Loucy (cell line): ENCODE measurements at regions not wholly inside any gene's neighbourhood (a gene's known extent, or its start where the extent isn't known, plus 50 kb on each side); places are given as distances from the start of the nearest gene placed in this dataset.

Experiments
- CTCF ChIP-seq: fragments of 200-600 bp; sonication (generic); conservative IDR thresholded peaks from 2 replicates; pipeline ENCODE4 v1.5.1; 2014; ENCODE audit warnings: mild to moderate bottlenecking, antibody characterized with exemption, low read length
- EZH2phosphoT487 ChIP-seq: fragments of 200-600 bp; IDR thresholded peaks from 2 replicates; pipeline ENCODE4 v1.6.1; 2018; ENCODE audit warnings: antibody characterized with exemption, mild to moderate bottlenecking, moderate library complexity, borderline replicate concordance

- TF ChIP-seq CTCF (no peak), EZH2phosphoT487 (no peak)
Measured at GRCh38 chr16:51051671-51052070, 99.4 kb downstream of the SALL1 start.
